Progenitor cell of endocrine pancreas (in vitro differentiated cells): ENCODE measurements at regions not wholly inside any gene's neighbourhood (a gene's known extent, or its start where the extent isn't known, plus 50 kb on each side); places are given as distances from the start of the nearest gene placed in this dataset.

Source experiments
- DNase-seq: peaks from one replicate; pipeline ENCODE4 v3.0.0; 2021; ENCODE audit warnings: low spot score; ENCODE audit not compliant: unreplicated experiment
- H3K27ac Mint-ChIP-seq: 2 replicates; pipeline ENCODE4 v1.8.0; 2021; ENCODE audit warnings: mild to moderate bottlenecking, moderate library complexity, mixed read lengths
- H3K27me3 Mint-ChIP-seq: 2 replicates; pipeline ENCODE4 v1.8.0; 2021; ENCODE audit warnings: mixed read lengths
- H3K36me3 Mint-ChIP-seq: 2 replicates; pipeline ENCODE4 v1.8.0; 2022; ENCODE audit warnings: mixed read lengths; ENCODE audit not compliant: insufficient read depth
- H3K4me1 Mint-ChIP-seq: 2 replicates; pipeline ENCODE4 v1.8.0; 2021; ENCODE audit warnings: low read depth, mixed read lengths
- H3K4me3 Mint-ChIP-seq: 2 replicates; pipeline ENCODE4 v1.8.0; 2021; ENCODE audit warnings: low read depth, mild to moderate bottlenecking, moderate library complexity, mixed read lengths
- H3K9me3 Mint-ChIP-seq: 2 replicates; pipeline ENCODE4 v1.8.0; 2021; ENCODE audit warnings: low read depth, mixed read lengths
- CTCF ChIP-seq: fragments of 200-600 bp; sonication (generic); IDR thresholded peaks from one replicate; pipeline ENCODE4 v1.5.0; 2021; ENCODE audit warnings: antibody characterized with exemption, mild to moderate bottlenecking; ENCODE audit not compliant: unreplicated experiment

- Mint-ChIP-seq H3K27me3 (no peaks in the 10 kb centered on the region), H3K9me3 (no peaks in the 10 kb centered on the region), H3K36me3 (no peaks in the 10 kb centered on the region), H3K27ac (no peak overlapping the region), H3K4me1 (no peaks in the 10 kb centered on the region), H3K4me3 (no peak overlapping the region)
- no peak for TF ChIP-seq CTCF
- no peak for DNase-seq
Observed at GRCh38 chr21:16873176-16873575, 639.7 kb upstream of the CXADR start.

GRCh38 chr21:16873596-16873995 lies 639.2 kb upstream of the CXADR start:
- Mint-ChIP-seq H3K36me3 (no peaks in the 10 kb centered on the region), H3K4me1 (no peaks in the 10 kb centered on the region), H3K27ac (no peak overlapping the region), H3K4me3 (no peak overlapping the region), H3K27me3 (no peaks in the 10 kb centered on the region), H3K9me3 (no peaks in the 10 kb centered on the region)
- no peak for TF ChIP-seq CTCF
- no peak for DNase-seq

- H3K27me3 Mint-ChIP-seq = no peaks in the 10 kb centered on the region
- H3K27ac Mint-ChIP-seq = no peak overlapping the region
- no peaks in the 10 kb centered on the region for H3K4me1 Mint-ChIP-seq
- no peak for TF ChIP-seq CTCF
- no peak for DNase-seq
- peaks cover 2% of the 10 kb centered on the region for H3K9me3 Mint-ChIP-seq
- no peak overlapping the region for H3K4me3 Mint-ChIP-seq
- no peaks in the 10 kb centered on the region for H3K36me3 Mint-ChIP-seq
Observed at GRCh38 chr21:16879479-16879878, 633.4 kb upstream of the CXADR start.

GRCh38 chr21:16891821-16892220 lies 621.0 kb upstream of the CXADR start:
- H3K27ac Mint-ChIP-seq = no peak overlapping the region

GRCh38 chr21:16900685-16901084 lies 612.2 kb upstream of the CXADR start:
- no peak for DNase-seq
- Mint-ChIP-seq H3K27me3 (no peaks in the 10 kb centered on the region), H3K27ac (no peak overlapping the region), H3K36me3 (no peaks in the 10 kb centered on the region), H3K9me3 (no peaks in the 10 kb centered on the region), H3K4me1 (peaks cover 1% of the 10 kb centered on the region), H3K4me3 (no peak overlapping the region)
- no peak for TF ChIP-seq CTCF

More at GRCh38 chr21:16891821-16892220, 621.0 kb upstream of the CXADR start:
- Mint-ChIP-seq H3K9me3 (peaks cover 19% of the 10 kb centered on the region), H3K4me3 (no peak overlapping the region), H3K36me3 (no peaks in the 10 kb centered on the region), H3K4me1 (no peaks in the 10 kb centered on the region), H3K27me3 (no peaks in the 10 kb centered on the region)
- no peak for TF ChIP-seq CTCF
- no peak for DNase-seq
